ENCODE measurements at regions not wholly inside any gene's neighbourhood (a gene's known extent, or its start where the extent isn't known, plus 50 kb on each side); places are given as distances from the start of the nearest gene placed in this dataset.
"Not testable (repeated sequence)": the region's sequence is repeated elsewhere in the genome, so short reads cannot be mapped to it uniquely, and the experiment has no call there.

DNA sequence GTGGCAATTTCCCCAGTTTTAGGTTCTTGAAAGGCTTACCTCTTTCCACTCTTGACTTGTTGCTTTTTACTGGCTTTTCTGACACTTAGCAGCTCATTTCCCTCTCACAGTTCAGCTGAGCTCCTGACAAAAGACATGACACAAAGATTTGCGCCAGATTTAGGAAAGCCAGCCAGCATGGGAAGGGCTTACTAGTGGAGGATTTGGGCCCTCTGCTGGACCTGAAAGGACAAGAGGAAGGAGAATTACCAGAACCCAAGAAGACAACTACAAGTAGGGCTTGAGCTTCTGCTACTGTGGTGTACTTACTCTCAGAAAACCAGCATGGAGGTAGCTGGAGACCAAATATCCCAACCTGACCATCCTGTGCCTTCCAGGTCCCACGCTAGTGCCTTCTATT, 784.5 kb downstream of the BRINP3 start:
- DNase-seq, result no peak

DNA sequence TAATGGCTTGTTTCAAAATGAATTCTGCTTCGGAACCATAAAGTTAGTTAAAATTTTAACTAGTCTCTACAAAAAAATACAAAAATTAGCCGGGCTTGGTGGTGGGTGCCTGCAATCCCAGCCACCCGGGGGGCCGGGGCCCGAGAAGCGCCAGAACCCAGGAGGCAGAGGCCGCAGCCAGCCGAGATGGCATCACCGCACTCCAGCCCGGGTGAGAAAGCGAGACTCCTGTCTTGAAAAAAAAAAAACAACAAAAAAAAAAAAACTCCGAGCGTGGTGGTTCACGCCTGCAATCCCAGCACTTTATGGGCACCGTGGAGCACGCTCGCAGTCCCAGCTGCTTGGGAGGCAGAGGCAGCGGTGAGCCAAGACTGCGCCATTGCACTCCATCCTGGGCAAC, 781.4 kb downstream of the BRINP3 start:
- no peak for DNase-seq

GRCh38 chr1:189697113-189697512, 780.6 kb downstream of the BRINP3 start:
- DNase-seq, result no peak

DNA sequence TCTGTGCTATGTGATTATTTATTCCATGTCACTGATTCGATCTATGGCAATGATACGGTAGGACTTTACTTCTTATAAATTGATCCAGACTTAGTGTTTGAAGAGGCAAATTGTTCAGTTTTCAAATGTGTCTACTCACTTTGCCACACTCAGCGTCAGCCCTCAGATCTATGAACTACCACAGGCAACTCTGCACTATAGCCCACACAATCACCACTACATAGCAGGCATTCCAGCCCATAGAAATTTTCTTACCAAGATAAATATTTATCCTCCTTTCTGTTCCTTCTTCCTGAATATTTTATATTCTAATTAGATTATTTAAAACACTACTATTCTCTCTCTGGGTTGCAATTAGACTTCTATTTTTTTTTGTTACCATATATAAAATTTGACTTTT, 776.1 kb downstream of the BRINP3 start:
- no peak for DNase-seq

GRCh38 chr1:189706594-189706993, 771.1 kb downstream of the BRINP3 start:
- no peak for DNase-seq

DNA sequence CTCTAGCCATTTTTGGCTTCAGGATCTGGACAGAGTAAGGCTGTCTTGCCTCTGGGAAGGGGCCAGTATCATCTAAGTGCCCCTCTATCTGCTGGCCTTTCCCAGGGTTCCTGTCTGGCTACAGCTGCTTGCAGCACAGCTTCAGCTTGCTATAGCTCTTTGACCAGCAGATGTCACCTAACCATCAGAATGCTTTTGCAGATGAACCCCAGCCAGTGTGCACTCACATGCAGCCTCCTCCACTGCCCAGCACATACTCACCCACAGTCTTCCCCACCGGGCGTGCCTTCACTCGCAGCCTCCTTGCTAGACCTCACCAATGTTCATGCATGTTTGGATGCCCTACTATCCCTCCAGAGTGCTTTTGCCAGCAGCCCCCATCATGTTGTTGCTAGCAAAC, 769.0 kb downstream of the BRINP3 start:
- DNase-seq, result no peak

DNA sequence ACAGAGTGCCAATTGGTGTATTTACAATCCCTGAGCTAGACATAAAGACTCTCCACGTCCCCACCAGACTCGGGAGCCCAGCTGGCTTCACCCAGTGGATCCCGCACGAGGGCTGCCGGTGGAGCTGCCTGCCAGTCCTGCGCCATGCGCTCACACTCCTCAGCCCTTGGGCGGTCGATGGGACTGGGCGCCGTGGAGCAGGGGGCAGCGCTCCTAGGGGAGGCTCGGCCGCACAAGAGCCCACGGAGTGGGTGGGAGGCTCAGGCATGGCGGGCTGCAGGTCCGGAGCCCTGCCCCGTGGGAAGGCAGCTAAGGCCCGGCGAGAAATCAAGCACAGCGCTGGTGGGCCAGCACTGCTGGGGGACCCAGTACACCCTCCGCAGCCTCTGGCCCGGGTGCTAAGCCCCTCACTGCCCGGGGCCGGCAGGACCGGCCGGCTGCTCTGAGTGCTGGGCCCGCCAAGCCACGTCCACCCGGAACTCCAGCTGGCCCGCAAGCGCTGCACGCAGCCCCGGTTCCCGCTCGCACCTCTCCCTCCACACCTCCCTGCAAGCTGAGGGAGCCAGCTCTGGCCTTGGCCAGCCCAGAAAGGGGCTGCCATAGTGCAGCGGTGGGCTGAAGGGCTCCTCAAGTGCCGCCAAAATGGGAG, 759.4 kb downstream of the BRINP3 start:
- DNase-seq, result not testable (repeated sequence)

DNA sequence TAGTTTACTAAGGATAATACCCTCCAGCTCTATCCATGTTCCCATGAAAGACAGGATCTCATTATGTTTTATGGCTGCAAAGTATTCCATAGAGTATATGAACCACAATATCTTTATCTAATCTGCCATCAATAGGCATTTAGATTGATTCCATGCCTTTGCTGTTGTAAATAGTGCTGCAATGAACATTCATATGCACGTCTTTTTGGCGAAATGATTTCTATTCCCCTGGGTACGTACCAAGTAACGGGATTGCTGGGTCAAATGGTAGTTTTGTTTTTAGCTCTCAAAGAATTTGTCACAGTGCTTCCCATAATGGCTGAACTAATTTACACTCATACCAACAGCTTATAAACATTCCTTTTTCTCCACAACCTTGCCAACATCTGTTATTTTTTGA, 750.9 kb downstream of the BRINP3 start:
- no peak for DNase-seq

DNA sequence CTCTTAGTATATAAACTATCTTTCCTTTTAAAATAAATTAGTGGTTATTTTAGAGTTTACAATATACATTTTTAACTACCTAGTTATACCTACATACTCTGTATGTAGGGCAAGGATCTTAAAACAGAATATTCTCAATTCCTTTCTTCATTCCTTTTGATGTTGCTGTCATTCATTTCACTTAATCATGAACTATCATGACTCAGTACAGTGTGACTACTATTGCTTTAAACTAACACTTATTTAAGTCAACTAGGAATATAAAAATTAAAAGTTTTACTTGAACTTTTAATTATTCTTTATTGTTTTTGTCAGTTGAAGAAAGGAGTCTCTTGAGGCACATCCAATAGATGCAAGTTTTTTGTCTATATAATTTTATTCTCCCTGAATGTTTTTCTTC, 726.4 kb downstream of the BRINP3 start:
- no peak for DNase-seq

- no peak for DNase-seq
Measured at GRCh38 chr1:189752461-189752995, 725.1 kb downstream of the BRINP3 start.

DNA sequence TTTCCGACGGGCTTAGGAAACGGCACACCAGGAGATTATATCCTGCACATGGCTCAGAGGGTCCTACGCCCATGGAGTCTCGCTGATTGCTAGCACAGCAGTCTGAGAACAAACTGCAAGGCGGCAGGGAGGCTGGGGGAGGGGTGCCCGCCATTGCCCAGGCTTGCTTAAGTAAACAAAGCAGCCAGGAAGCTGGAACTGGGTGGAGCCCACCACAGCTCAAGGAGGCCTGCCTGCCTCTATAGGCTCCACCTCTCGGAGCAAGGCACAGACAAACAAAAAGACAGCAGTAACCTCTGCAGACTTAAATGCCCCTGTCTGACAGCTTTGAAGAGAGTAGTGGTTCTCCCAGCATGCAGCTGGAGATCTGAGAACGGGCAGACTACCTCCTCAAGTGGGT, 722.6 kb downstream of the BRINP3 start:
- not testable (repeated sequence) for DNase-seq

DNA sequence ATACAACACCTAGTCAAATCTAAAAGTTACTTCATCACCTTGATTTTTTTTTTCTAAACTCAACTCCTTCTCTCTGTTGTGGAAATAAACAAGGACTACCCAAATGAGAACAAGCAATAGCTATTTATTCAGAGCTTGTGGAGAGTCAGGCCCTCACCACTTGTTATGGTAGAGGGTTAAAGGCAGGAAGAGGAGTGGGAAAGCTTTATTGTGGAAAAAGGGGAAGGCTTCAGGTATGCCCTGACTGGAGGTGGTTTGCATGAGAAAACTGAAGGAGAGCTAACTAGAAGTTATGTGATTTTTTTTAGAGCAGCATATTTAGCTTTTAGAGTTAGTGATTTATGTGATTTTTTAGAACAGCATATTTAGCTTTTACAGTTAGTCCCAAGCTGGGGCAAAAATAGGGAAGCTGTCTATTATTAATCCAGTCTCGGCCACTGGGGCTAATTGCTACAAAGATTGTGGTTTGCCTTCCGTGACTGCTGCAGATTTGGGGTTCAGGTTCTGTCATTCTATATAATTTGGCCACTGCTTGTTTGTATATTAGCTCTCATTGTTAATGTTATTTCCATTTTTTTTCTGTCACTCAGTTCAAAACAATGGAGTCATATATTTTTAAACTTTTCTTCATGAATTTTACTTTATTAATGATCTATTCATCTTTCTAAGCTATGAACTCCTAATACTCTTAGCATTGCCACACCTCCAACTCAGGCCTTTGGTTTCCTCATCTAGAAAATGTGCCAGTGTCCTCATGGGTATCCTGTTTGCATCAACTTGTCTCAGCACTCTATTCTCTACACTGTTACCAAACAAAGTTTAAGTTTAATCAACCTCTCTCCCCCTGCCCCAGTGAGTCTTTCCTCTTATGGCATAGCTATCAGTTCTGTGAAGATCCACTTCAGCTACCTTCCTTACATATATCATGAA, 713.0 kb downstream of the BRINP3 start:
- DNase-seq, result no peak

DNA sequence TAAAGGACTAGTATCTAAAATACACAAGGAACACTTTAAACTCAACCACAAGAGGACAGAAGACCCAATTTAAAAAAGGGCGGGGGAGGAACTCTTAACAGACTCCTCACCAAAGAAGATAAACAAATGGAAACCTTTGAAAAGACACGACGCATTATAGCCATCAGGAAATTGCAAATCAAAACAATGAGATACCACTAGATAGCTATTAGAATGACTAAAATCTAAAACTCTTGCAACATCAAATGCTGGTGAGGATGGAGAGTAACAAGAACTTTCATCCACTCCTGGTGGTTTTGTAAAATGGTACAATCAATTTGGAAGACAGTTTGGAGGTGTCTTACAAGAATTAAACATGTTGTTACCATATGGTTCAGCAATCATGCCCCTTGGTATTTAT, 708.2 kb downstream of the BRINP3 start:
- no peak for DNase-seq

GRCh38 chr1:189774721-189775287, 702.9 kb downstream of the BRINP3 start:
- no peak for DNase-seq

- DNase-seq, result no peak
Measured at GRCh38 chr1:189775343-189775742, 702.3 kb downstream of the BRINP3 start.

- no peak for DNase-seq
Measured at GRCh38 chr1:189779034-189779433, 698.6 kb downstream of the BRINP3 start.

GRCh38 chr1:189782295-189782694, 695.4 kb downstream of the BRINP3 start:
- no peak for DNase-seq

DNA sequence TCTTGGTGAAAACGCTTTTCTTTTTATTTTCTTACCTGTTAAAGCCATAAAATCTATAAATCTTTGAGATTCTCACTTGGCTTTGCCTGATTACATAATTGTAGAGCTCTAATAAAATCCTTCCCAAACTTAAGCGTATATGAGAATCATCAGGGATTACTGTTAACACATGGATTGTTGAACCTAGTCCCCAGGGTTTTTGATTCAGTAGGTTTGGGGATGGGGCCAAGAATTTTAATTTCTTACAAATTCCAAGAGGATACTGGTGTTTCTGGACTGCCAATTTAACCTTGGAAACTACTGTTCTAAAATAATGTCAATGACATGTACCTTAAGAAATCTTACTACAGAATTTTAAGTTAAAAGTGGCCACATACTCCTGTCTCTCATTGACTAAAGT, 694.2 kb downstream of the BRINP3 start:
- no peak for DNase-seq

- DNase-seq, result no peak
Measured at GRCh38 chr1:189786761-189787160, 690.9 kb downstream of the BRINP3 start.

- no peak for DNase-seq
Measured at GRCh38 chr1:189787201-189787600, 690.5 kb downstream of the BRINP3 start.

- DNase-seq, result no peak
Measured at GRCh38 chr1:189790335-189790734, 687.3 kb downstream of the BRINP3 start.

DNA sequence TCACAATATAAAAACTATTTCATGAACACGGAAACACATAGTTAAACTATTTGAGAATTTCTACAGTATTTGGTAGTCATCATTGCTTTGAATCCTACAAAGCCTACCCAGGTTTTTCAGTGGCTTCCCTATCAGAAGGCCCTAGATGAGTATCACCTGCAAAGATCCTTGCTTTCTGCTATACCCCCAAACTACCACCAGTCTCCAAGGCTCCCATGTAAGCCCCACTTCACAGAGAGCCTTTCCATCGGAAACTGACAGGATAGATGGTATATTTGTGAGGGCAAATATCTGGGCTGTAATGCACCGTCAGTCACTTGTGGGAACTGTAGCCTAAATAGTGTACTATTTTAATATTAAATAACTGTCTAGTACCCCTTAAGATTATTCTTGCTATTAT, 674.3 kb downstream of the BRINP3 start:
- DNase-seq, result no peak

- DNase-seq, result no peak
Measured at GRCh38 chr1:189804352-189804751, 673.3 kb downstream of the BRINP3 start.

DNA sequence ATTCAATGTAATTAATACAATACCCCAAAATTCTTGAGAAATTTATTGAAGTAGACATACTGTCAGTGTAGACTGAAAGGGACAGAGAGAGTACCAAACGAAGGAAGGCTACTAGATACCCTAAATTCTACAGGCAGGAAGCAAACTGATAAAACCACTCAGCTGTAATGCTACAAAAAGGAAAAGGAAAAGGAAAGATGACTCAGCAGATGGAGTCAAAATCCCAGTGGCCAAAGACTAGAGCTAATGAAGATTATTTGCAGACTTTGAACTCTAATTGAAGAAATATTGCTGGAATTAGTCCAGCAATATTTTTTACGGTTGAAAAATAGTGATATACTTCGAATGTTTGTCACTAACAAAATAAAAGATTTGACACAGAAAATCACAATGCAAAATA, 671.9 kb downstream of the BRINP3 start:
- DNase-seq, result no peak
